Keratinocyte (primary cell): ENCODE measurements at regions not wholly inside any gene's neighbourhood (a gene's known extent, or its start where the extent isn't known, plus 50 kb on each side); places are given as distances from the start of the nearest gene placed in this dataset.

ENCODE experiments used
- DNase-seq: peaks from one replicate; pipeline ENCODE4 v3.0.0-alpha.2; 2011; ENCODE audit warnings: low read depth, missing footprints, low spot score
- FAIRE-seq: peaks from 2 replicates; lab custom pipeline; 2011; peaks lifted over from hg19 to GRCh38; lab: Jason Lieb, UNC
- H2AFZ ChIP-seq: 2 replicates; pipeline ENCODE4 v1.6.0; 2012; ENCODE audit warnings: low read length, control low read depth, inconsistent platforms; ENCODE audit not compliant: control insufficient read depth
- H3K27ac ChIP-seq: 2 replicates; pipeline ENCODE4 v1.5.1; 2011; ENCODE audit warnings: low read length; ENCODE audit not compliant: control insufficient read depth, insufficient read depth
- H3K27me3 ChIP-seq: 3 replicates; pipeline ENCODE4 v1.6.0; 2011; ENCODE audit warnings: low read length; ENCODE audit not compliant: control insufficient read depth, insufficient read depth; ENCODE audit errors: extremely low read depth
- H3K36me3 ChIP-seq, 2 experiments: 2 replicates in 1 of 2; 3 replicates in 1 of 2; pipeline ENCODE4 v1.5.1; 2011; ENCODE audit warnings: low read length in 2 of 2, mild to moderate bottlenecking in 1 of 2; ENCODE audit not compliant: control insufficient read depth in 2 of 2, insufficient read depth in 2 of 2; ENCODE audit errors: extremely low read depth in 1 of 2
- H3K4me1 ChIP-seq: 3 replicates; pipeline ENCODE4 v1.5.1; 2011; ENCODE audit warnings: low read length; ENCODE audit not compliant: control insufficient read depth, insufficient read depth; ENCODE audit errors: extremely low read depth
- H3K4me2 ChIP-seq: 3 replicates; pipeline ENCODE4 v1.6.0; 2011; ENCODE audit warnings: low read depth, low read length; ENCODE audit not compliant: control insufficient read depth, insufficient read depth; ENCODE audit errors: extremely low read depth
- H3K4me3 ChIP-seq, 3 experiments: fragments of 200-600 bp in 1 of 3; sonication (generic) in 1 of 3; 2 replicates in 2 of 3; 3 replicates in 1 of 3; pipeline ENCODE4 v1.5.1; 2011 to 2016; ENCODE audit warnings: low read length in 3 of 3, mild to moderate bottlenecking in 3 of 3, control low read depth in 2 of 3, inconsistent platforms in 1 of 3, low read depth in 1 of 3, mixed read lengths in 1 of 3, mixed run types in 1 of 3, moderate library complexity in 1 of 3; ENCODE audit not compliant: control insufficient read depth in 2 of 3, insufficient read depth in 2 of 3; ENCODE audit errors: extremely low read depth in 1 of 3
- H3K79me2 ChIP-seq: 2 replicates; pipeline ENCODE4 v1.6.0; 2012; ENCODE audit warnings: low read length; ENCODE audit not compliant: control insufficient read depth, insufficient read depth
- H3K9ac ChIP-seq: 3 replicates; pipeline ENCODE4 v1.6.0; 2011; ENCODE audit warnings: low read length; ENCODE audit not compliant: control insufficient read depth, insufficient read depth; ENCODE audit errors: extremely low read depth
- H3K9me1 ChIP-seq: 3 replicates; pipeline ENCODE4 v1.6.0; 2011; ENCODE audit warnings: low read length; ENCODE audit not compliant: control insufficient read depth, insufficient read depth; ENCODE audit errors: extremely low read depth
- H3K9me3 ChIP-seq: 2 replicates; pipeline ENCODE4 v1.5.1; 2012; ENCODE audit warnings: low read depth, low read length; ENCODE audit not compliant: control insufficient read depth
- H4K20me1 ChIP-seq: 3 replicates; pipeline ENCODE4 v1.6.0; 2011; ENCODE audit warnings: low read length; ENCODE audit not compliant: control insufficient read depth, insufficient read depth; ENCODE audit errors: extremely low read depth
- EZH2 ChIP-seq: IDR thresholded peaks from one replicate; pipeline ENCODE4 v1.6.1; 2012; ENCODE audit warnings: inconsistent platforms, mild to moderate bottlenecking, low read length, moderate library complexity
- dilution Hi-C: fragments of 300-500 bp; cut with MboI; formaldehyde crosslinking; loops from one replicate; pipeline ENCODE4 v1.7.0; 2020; ENCODE audit warnings: low sequenced_read_pairs; ENCODE audit not compliant: extremely low pct_ligation_motif_present
- TF ChIP-seq, protein P1 (sequence below), 3 experiments: IDR thresholded peaks in 1 of 3; conservative IDR thresholded peaks in 1 of 3; optimal IDR thresholded peaks in 1 of 3; 2 replicates in 2 of 3; 3 replicates in 1 of 3; pipeline versions ENCODE3 to v1.5.1; 2011; ENCODE audit warnings: low read length in 3 of 3, mild to moderate bottlenecking in 3 of 3, moderate library complexity in 2 of 3, control low read depth in 1 of 3, inconsistent platforms in 1 of 3; ENCODE audit not compliant: insufficient read depth in 2 of 3; ENCODE audit errors: extremely low read depth in 1 of 3

DNA sequence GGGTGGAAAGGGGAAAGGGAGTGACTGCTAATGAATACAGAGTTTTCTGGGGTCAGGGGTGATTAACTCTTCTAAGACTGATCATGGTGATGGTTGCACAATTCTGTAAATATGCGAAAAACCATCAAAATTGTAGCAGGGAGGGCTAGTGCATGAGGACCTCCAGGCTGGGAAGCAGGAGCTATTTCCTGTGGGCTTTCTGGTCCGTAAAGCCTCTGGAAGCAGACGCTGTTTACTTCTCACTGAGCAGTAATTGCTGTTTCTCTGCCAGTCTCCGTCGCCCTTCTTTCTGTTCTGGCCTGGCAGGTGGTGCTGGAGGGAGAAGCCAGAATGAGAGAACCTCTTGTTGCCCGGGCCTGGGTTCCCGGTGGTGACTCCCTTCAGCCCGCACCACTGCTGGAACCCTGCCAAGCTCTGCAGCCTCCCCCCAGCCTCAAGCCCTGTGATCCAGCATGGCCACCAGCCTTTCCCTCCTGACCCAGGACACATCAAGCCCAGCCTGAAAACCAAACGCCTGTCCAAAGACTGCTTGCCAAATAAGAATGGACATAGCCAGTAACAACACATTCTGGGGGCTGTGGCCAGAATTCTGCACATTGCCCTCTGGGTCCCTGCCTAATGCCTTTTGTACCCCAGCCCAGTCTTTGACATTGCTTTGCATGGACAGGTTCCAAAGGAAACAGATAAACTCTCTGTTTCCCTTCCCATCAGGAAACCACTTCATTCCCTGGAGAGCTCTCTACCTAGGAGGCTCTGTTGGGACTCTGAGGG, 201.0 kb upstream of the NAV2 start:
- no peaks in the 10 kb centered on the region for H4K20me1 ChIP-seq
- no peak overlapping the region for H3K9ac ChIP-seq
- no peaks in the 10 kb centered on the region for H3K9me3 ChIP-seq
- dilution Hi-C loops = no loop called here
- FAIRE-seq = no peak
- no peak overlapping the region for H3K27ac ChIP-seq
- H3K79me2 ChIP-seq = no peaks in the 10 kb centered on the region
- peaks cover 23% of the 10 kb centered on the region for H3K27me3 ChIP-seq
- no peaks in the 10 kb centered on the region for H3K4me1 ChIP-seq
- H3K36me3 ChIP-seq = no peaks in the 10 kb centered on the region
- TF ChIP-seq EZH2 = no peak
- TF ChIP-seq, protein P1, sequence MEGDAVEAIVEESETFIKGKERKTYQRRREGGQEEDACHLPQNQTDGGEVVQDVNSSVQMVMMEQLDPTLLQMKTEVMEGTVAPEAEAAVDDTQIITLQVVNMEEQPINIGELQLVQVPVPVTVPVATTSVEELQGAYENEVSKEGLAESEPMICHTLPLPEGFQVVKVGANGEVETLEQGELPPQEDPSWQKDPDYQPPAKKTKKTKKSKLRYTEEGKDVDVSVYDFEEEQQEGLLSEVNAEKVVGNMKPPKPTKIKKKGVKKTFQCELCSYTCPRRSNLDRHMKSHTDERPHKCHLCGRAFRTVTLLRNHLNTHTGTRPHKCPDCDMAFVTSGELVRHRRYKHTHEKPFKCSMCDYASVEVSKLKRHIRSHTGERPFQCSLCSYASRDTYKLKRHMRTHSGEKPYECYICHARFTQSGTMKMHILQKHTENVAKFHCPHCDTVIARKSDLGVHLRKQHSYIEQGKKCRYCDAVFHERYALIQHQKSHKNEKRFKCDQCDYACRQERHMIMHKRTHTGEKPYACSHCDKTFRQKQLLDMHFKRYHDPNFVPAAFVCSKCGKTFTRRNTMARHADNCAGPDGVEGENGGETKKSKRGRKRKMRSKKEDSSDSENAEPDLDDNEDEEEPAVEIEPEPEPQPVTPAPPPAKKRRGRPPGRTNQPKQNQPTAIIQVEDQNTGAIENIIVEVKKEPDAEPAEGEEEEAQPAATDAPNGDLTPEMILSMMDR (optimal IDR thresholded peaks at IDR 0.05 in 1 of 3, IDR thresholded peaks at IDR 0.05 in 1 of 3, conservative IDR thresholded peaks at IDR 0.05 in 1 of 3; ENCODE audit: extremely low read depth in 1 of 3, insufficient read depth in 2 of 3, low read length in 3 of 3) = no peak
- no peak overlapping the region for H3K4me2 ChIP-seq
- no peaks in the 10 kb centered on the region for H3K9me1 ChIP-seq
- no peak for DNase-seq
- no peak overlapping the region for H2AFZ ChIP-seq
- no peak overlapping the region for H3K4me3 ChIP-seq

DNA sequence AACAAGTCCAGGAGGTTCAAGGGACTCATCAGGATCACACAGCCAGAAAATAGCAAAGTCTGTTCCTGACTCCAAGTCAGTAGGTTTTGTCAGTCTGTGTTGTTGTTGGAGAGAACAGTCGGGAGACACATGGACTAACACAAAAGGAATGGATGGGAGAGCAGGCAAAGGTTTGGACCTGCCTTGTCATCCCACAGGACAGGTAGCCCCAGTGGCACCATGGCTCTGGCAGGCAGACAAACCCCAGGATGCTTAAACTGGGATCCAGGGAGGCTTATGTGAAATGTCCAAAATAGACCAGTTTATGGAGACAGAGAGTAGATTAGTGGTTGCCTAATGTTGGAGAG, 201.6 kb upstream of the NAV2 start:
- Histone ChIP-seq H3K9ac (no peak overlapping the region), H3K9me3 (no peaks in the 10 kb centered on the region), H3K4me3 (no peak overlapping the region), H3K9me1 (no peaks in the 10 kb centered on the region), H3K36me3 (no peaks in the 10 kb centered on the region), H3K79me2 (no peaks in the 10 kb centered on the region), H4K20me1 (no peaks in the 10 kb centered on the region), H2AFZ (no peak overlapping the region), H3K27ac (no peak overlapping the region), H3K4me1 (no peaks in the 10 kb centered on the region), H3K27me3 (peaks cover 21% of the 10 kb centered on the region), H3K4me2 (no peak overlapping the region)
- TF ChIP-seq EZH2 = no peak
- TF ChIP-seq, protein P1 (optimal IDR thresholded peaks at IDR 0.05 in 1 of 3, IDR thresholded peaks at IDR 0.05 in 1 of 3, conservative IDR thresholded peaks at IDR 0.05 in 1 of 3; ENCODE audit: extremely low read depth in 1 of 3, insufficient read depth in 2 of 3, low read length in 3 of 3) = no peak
- no peak for DNase-seq
- dilution Hi-C loops = no loop called here
- no peak for FAIRE-seq
